SHP77 (cell line): ENCODE measurements at regions not wholly inside any gene's neighbourhood (a gene's known extent, or its start where the extent isn't known, plus 50 kb on each side); places are given as distances from the start of the nearest gene placed in this dataset.
"Not testable (repeated sequence)": the region's sequence is repeated elsewhere in the genome, so short reads cannot be mapped to it uniquely, and the experiment has no call there.

Experiments
- DNase-seq, 2 experiments: peaks; one replicate each; lab custom pipeline; 2025; lab: John Stamatoyannopoulos, UW

DNA sequence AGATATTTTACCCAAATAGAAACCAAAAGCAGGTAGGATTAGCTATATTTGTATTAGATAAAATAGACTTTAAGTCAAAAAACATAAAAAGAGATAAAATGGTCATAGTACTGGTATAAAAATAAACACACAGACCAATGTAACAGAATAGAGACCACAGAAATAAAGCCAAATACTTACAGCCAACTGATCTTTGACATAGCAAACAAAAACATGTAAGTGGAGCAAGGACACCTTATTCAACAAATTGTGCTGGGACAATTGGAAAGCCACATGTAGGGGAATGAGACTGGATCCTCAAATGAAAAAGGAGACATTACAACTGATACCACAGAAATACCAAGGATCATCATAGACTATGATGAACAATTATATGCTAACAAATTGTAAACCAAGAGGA is 94.5 kb upstream of the SIRPG start:
- DNase-seq = no peak

DNA sequence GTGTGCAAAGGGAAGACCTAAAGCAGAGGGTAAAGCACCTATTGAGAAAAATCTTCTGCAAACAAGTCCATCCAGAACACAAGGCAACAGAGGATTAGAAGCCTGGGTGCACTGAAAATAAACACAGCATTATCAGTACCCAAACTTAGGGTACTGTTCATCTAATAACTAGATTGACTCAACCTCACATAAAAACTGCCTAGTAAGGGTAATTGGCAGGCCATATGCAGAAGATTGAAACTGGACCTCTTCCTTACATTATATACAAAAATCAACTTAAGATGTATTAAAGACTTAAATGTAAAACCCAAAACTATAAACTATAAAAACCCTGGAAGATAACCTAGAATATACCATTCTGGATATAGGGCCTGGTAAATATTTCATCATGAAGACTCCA is 91.2 kb upstream of the SIRPG start:
- no peak for DNase-seq

DNA sequence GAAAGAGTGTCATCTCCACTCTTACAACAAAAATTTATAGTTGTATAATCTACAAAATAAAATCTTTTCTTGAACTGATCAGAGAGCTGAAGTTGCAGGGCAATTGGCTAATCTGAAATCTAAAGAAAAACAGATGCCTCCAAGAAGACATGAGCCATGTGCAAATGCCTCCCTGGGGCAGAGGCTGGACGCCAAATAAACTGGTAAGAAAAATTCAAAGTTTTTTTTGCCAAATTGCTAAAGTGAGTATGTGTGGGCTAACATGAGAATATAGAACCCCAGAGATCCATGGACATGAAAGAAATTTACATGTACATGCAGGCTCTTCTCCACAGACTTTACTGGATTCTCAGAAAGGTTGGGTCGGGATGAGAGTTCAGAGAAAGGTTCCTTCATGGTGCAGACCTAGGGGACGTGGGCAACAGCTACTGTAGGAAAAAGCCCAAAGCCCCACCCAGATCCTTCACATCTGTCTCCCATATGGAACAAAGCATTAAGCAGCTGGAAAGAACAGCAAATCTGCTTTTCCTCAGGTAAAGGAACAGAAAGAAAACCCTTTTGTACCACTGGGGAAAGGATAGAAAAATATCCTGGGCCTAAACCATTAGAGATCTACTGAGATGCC is 90.5 kb upstream of the SIRPG start:
- no peak for DNase-seq

DNA sequence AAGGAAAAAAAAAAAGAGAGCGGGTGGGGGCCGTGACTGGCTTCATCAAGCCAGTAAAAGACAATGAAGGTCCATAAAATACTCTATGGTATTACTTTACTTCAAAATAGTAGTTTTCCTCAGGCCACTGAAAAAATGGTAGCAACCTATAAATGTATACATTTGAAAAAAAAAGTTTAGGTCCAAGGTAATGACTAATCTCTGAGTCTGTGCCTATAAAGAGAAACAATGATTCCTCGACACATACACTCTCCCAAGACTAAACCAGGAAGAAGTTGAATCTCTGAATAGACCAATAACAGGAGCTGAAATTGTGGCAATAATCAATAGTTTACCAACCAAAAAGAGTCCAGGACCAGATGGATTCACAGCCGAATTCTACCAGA is 84.5 kb upstream of the SIRPG start:
- not testable (repeated sequence) for DNase-seq

DNA sequence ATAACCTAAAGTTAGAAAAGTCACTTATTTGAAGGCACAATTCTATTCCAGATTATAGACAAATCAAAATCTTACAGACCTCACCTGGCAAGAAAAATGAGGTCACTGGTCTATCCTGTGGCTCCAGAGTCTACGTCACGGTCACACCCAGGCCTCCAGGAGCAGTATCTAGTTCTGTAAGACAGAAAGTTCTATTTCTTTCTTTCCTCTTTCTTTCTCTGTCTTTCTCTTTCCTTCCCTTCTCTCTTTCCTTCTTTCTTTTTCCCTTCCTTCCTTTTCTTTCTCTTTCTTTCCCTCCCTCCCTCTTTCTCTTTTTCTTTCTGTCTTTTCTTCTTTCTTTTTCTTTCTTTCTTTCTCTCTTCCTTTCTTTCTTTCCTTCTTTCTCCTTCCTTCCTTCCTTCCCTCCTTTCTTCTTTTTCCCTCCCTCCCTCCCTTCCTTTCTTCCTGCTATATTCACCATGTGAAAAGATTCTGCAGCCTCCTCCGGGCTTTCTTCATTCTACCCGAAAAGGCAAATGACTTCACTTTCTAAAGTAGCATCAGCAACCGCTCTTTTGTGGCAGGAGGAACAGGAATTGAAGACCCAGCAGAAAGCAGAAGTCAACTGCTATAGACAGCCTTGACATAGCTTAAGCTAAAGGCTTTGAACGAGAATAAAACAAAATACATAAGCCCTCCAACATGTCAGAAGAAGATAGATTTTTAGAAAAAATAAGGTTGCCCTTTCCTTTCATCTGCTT is 83.9 kb upstream of the SIRPG start:
- DNase-seq = no peak

DNA sequence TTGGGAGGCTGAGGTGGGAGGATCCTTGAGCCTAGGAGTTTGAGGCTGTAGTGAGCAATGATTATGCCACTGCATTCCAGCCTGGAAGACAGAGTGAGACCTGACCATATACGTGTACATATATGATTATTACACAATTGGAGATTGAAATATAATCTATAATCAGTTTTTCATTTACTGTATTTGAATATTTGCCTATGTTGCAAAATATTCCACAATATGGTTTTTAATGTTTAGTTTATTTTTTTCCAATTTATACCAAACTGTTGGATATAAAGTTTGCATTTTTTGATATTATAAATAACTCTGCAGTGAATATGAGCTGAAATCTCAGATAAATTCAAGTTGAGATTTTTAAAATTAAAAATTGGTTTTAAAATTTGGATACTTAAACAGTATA is 79.6 kb upstream of the SIRPG start:
- no peak for DNase-seq

DNA sequence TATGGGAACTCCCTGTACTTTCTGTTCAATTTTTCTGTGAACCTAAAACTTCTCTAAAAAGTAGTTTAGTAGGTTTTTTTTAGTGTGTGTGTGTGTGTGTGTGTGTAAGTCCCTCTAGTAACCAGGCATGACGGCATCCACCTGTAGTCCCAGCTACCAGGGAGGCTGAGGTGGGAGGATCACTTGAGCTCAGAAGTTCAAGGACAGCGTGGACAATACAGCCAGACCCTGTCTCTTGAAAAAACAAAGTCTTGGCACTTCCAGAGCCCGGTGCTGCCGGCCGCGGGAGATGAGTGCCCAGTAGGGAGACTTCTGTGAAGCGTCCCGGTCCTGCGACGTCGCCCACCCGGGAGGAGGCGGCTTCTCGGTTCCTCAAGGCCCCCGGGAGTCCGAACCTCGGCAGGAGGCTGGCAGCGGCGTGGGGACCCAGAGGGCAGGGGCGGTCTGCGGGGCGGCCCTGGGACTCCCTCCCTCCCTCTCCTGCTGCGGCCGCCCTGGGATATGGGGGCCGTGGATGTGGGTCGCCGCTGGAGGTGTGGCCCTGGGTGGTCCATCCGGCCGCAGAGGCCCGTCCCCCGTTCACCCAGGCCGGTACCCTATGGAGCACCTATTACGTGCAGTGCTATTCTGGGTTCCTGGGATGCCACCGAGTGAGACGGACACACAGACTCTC is 78.0 kb upstream of the SIRPG start:
- DNase-seq = no peak

DNA sequence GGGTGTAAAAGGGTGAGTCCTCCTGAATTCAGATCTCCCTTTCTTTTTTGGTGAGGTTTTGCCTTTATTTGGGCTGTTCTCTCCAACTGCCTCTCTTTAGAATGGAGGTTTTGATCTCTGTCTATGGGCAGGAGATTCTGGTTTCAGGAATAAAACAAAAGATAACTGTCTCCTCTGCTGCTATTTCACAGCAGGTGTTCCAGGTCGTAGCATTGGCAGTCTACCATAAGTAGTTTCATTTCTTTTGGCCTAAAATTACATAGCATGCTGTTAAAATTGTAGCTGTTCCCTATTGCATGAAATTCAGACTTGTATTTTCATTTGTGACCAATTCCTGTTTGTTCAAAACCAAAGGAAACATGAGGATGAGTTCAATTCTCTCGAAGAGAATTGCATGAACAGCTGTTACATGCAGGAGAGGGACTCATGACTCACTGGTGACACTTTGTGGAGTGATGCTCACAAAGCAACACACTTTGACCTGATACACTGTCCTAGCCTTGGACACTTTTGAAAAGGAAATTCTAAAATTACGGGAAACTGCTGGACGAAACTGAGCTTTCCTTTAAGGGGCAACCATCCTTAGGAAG is 76.8 kb upstream of the SIRPG start:
- DNase-seq = no peak

DNA sequence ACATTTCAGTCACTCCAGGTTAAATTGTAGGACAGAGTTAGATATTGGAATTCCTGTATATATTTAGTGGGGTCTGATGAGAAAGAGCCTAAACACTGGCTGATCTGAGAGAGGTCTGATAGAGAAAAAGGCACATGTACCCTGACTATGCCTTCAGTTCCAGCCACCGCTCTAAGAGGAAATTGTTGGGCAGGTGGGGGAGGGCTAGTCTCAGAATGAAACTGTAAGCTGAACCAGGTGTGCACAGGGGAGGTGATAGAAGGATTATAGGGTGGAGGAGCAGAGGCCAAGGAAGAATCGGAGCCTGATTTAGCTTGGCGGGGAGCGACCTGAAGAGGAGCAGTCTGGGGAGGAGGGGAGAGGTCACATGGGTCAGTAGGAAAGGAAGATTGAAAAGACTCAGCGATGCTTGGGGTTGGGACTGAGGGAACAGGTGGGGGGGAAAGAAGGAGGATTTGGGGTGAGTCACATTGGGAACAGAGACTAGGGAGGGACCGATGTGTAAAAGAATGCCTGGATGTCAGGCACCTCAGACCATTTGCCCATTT is 74.3 kb upstream of the SIRPG start:
- DNase-seq = not testable (repeated sequence)

DNA sequence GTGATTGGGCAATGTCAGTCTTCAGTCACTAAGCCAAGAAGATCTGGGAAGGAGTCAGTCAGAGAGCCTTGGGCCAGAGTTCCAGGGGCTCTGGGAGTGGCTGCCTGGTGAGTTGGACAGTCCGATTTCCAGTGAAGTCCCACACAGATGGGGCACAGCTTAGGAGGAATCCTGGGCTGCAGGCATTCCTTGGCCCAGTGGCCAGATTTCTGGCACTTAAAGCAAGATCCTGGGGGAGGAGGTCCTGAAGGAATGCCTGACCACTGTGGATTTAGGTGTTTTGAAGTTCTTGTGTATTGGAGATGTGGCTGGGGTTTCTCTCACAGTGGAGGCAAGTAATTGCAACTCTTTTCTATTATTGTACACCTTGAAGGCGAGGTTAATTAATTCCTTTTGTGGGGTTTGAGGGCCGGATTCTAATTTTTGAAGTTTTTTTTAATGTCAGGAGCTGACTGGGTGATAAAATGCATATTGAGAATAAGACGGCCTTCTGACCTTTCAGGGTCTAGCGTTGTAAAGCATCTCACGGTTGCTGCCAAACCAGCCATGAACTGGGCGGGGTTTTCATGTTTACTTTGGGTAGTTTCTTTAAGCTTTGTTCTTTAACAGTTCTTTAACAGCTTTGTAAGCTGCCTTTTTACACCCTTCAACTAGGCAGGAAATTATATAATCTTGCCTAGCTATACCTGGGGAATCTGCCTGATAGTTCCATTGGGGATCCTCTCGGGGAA is 73.6 kb upstream of the SIRPG start:
- not testable (repeated sequence) for DNase-seq

DNA sequence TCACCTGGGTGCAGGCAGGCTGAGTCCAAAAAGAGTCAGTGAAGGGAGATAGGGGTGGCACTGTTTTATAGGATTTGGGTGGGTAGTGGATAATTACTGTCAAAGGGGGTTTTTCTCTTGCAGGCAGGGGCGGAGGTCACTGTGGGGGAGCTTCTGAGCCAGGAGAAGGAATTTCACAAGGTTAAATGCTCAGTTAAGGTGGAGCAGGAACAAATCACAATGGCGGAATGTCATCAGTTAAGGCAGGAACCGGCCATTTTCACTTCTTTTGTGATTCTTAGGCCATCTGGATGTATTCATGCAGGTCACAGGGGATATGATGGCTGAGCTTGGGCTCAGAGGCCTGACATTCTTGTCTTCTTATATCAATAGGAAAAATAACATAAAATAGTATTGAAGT is 69.7 kb upstream of the SIRPG start:
- not testable (repeated sequence) for DNase-seq

DNA sequence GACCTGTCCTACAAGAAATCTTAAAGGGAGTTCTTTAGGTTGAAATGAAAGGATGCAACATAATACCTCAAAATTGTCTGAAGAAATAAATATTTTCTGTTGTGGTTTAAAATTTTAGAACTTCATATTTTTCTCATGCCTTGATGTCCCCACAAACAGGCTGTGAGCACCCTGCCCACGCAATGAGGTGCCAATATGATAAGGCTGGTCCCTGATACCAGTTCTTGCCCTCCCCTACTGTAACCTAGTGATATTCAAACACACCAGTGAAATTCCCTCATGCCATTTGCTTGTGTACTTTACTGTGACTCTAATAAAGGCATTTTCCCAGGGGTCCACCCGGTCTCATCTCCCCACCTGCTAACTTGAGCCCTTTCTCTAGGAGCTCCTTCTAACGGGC is 67.3 kb upstream of the SIRPG start:
- DNase-seq = no peak

DNA sequence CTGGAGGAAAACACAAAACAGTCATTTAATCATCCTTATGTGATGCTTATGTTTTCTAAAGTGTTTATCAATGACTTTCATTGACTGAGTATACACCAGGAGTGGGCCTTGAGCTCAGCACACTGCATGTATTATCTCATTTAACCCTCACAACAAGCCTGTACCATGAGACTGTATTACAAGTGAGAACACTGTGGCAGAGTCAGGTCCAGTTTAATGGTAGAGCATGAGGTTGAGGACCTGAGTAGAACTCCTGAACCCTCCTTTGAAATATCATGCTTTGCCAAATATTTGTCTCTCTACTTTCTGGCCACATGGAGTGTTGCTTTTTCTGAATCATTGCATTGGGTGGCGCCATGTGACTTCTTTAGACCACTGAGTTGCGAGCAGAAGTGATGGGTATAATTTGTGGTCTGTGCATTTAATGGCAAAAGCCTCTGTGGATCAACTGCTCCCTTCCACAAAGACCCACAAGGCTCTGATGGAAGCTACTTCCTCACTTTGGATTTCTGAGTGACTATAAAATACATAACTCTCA is 65.0 kb upstream of the SIRPG start:
- DNase-seq = no peak

DNA sequence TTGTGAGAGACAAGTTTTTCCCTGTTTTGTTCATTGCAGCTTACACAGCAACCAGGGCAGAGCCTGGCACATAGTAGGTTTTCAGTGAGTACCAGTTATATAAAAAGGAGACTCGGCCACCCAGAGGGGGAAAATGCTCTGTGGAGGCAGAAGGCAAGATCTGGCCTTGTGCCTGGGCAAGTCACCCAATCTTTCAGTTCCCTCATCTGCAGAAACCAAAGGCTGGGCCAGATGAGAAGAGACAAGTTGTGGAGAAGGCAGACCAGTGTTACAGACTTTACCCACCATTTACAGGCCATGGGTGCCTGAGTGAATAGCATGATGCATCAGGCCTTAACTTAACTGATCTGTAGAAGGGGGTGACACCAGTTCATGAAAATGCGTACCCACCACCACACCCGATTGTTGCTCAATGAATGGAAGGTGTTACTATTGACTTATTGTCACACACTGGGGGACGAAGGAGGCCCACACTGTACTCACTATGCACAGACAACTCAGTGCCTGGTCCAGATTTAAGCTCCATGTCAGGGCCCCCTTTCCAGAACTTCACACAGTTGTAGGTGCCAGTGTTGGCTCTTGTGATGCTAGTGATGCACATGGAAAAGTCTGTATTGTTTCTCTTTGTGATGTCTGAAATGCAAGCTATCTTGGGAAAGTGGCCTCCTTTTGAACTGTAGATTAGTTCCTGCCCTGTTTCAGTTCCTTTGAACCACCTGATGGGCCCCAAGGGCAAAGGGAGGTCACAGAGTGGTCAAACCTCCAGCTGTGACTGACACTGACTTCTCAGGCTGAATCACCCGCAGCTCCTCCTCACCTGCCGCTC is 64.3 kb upstream of the SIRPG start:
- no peak for DNase-seq

DNA sequence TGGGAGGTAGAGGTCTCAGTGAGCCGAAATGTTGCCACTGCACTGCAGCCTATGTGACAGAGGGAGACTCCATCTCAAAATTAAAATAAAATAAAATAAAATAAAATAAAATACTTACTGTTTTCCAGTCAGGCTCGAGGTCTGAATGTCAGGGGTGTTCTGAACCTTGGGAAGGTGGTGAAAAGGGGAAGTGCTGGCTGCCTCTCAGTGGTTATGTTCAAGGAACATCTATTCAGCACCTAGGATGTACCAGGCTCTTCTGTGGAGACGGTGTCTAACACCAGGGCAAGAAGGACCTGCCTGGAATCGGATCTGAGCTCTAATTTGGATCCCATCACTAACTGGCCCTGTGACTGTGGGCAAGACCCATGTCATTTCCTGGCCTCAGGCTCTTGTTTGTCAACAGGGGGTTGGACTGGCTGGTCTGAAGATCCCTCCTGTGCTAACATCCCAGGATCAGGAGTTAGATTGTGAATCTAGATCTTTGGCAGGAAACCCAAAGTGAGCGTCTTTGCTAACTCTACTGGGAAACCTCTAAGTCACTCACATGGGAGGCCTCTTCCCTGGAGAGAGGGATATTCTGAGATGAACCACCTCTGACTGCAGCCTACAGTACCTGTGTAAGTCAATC is 63.4 kb upstream of the SIRPG start:
- DNase-seq = no peak

DNA sequence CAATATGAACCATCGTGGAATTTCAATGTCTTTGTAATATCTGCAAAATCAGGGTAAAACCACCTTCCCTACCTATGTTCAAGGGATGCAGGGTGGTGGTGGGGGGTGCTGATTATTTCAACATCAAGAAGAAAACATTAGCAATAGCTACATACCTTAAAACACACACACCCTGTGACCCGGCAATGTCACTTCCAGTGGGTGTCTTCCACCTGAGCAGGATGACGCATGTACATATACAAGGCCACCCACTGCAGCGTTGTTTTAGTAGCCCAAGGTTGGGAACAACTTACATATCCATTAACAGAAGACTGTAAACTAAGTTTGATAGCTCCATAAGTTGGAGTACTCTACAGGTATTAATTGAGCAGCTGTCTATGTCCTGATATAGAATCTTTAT is 62.6 kb upstream of the SIRPG start:
- DNase-seq = no peak

DNA sequence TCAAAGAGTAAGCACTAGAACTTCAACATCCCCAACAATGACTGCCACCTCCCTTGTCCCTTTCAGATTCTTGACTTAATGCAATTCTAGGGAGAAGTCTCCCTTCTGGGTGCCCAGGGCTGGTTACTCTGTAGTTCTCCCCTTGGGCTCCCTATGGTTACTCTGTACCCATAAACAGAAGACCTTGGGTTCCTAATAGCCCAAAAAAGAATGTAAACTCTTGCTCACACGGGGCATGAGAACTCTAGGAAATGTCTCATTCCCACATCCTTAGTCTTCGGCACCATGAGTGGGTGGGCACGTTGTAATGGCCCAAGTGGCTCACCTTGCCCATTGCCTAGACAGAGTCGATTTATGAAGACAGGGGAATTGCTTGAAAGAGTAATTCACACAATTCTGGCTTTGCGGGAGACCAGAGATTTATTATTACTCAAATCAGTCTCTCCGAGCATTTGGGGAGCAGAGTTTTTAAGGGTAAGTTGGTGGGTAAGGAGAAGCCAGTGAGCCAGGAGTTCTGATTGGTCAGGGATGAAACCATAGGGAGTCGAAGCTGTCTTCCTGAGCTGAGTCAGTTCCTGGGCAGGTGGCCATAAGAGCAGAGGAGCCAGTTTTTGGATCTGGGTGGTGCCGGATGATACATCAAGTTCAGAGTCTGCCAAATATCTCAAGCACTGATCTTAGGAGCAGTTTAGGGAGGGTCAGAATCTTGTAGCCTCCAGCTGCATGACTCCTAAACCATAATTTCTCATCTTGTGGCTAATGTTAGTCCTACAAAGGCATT is 61.2 kb upstream of the SIRPG start:
- no peak for DNase-seq

DNA sequence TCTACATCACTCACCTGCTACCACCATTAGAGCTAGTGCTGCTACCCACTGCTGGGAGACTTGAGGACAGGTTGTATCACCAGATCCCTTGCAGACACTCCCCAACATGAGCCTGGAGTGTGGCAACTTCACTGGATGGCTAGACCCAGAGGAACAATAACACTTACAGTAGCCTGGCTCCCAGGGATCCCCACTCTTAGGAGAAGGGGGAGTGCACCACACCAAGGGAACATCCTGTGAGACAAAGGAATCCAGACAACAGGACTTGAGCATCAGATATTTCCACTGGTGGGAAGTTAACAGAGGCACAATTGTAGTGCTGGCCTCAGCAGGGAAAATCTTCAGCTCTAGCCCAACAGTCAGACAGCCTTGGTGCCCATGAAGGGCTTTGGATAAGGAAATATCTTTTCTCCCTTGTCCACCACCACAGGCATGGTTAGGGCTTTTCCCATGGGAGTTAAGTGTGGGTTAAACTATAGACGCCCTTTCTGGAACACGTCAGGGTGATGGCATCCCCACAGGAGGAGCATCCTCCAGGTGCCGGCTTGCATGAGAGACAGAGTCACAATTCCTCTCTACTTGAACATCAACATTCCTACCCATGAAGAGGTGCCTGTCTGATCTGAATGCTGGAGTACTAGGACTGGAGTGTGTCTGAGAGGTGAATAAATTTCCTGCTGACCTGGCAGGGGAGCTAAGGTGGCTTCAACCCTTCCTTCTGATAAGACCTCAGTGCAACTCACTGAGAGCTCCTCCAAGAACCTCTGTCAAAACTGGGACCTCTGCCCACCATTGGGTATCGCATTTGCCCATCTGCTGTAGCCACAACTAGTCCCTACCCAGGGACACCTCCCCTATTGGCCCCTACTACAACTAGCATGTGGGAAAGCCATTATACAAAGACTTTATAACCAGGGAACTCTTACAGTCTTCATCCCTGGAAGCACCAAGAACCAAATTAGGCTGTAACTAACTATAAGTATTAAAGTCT is 55.4 kb upstream of the SIRPG start:
- no peak for DNase-seq
